ENCODE measurements at regions not wholly inside any gene's neighbourhood (a gene's known extent, or its start where the extent isn't known, plus 50 kb on each side); places are given as distances from the start of the nearest gene placed in this dataset.

DNA sequence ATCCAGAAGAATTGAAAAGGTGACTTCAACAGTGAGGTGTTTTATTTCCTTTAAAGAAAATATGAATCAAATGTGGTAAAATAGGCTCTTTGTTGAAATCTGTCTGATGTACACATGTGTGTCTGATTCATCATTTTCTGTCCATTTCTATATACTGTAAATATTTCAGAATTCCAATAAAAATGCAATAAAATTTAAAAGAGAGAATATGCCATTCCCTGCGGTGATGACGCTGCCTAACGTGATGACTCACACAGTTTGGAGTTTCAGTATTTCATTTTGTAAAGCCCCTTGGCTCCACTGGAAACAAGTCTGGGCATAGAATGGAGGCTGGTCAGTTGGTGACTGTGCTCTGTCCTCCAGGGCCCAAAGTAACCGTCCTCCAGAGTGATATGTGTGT, 482.5 kb upstream of the CDH5 start:
- H3K27ac ChIP-seq (ENCODE audit: extremely low read length, insufficient read depth, low read length) = no peak overlapping the region
- H3K36me3 ChIP-seq (replicated peaks in 1 of 2; ENCODE audit: control insufficient read depth in 1 of 2, insufficient read depth in 2 of 2, low read length in 2 of 2) = no peaks in the 10 kb centered on the region
- no peaks in the 10 kb centered on the region for H3K27me3 ChIP-seq (ENCODE audit: control insufficient read depth in 1 of 2, insufficient read depth in 2 of 2, low read length in 2 of 2)
- no peaks in the 10 kb centered on the region for H4K20me1 ChIP-seq (ENCODE audit: insufficient read depth, low read length)
- DNase-seq (ENCODE audit: low spot score) = no peak
- ChIA-PET CTCF (ENCODE audit: low intra/inter-chr PET ratio, low total read pairs) (no interaction called here), POLR2A (no interaction called here)
- peak; percentile 80 for TF ChIP-seq CREB1 (IDR thresholded peaks at IDR 0.05)
- TF ChIP-seq CREB1 (CRISPR knock-in tag; IDR thresholded peaks at IDR 0.05) = no peak
- TF ChIP-seq, protein P1, sequence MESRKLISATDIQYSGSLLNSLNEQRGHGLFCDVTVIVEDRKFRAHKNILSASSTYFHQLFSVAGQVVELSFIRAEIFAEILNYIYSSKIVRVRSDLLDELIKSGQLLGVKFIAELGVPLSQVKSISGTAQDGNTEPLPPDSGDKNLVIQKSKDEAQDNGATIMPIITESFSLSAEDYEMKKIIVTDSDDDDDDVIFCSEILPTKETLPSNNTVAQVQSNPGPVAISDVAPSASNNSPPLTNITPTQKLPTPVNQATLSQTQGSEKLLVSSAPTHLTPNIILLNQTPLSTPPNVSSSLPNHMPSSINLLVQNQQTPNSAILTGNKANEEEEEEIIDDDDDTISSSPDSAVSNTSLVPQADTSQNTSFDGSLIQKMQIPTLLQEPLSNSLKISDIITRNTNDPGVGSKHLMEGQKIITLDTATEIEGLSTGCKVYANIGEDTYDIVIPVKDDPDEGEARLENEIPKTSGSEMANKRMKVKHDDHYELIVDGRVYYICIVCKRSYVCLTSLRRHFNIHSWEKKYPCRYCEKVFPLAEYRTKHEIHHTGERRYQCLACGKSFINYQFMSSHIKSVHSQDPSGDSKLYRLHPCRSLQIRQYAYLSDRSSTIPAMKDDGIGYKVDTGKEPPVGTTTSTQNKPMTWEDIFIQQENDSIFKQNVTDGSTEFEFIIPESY (CRISPR knock-in tag; IDR thresholded peaks at IDR 0.05) = no peak
- no TSS peak for BruUV-seq (replicated peaks)
- H3K4me1 ChIP-seq (ENCODE audit: insufficient read depth, low read length) = no peaks in the 10 kb centered on the region
- H3K4me3 ChIP-seq (replicated peaks in 1 of 3; ENCODE audit: insufficient read depth in 1 of 3, low read depth in 2 of 3, low read length in 3 of 3) = no peak overlapping the region
- no peak for ATAC-seq
- H3K9me3 ChIP-seq (ENCODE audit: low read length) = no peaks in the 10 kb centered on the region
- H3K4me2 ChIP-seq (ENCODE audit: low read depth, low read length) = no peak overlapping the region
- H2AFZ ChIP-seq (ENCODE audit: low read length) = no peak overlapping the region
- FAIRE-seq = no peak
- intact Hi-C loops (cut with micrococcal nuclease; ENCODE audit: unreplicated experiment) = no loop called here
- no peak overlapping the region for H3K9ac ChIP-seq (ENCODE audit: insufficient read depth, low read depth, low read length)
- in situ Hi-C loops (cut with HindIII; ENCODE audit: extremely low pct_ligation_motif_present, low pct_unique_long_range_greater_than_20kb) = no loop called here
- 16% methylated on average over 4 of the region's 4 CpGs for WGBS (ENCODE audit: low lambda C conversion rate)
- H3K79me2 ChIP-seq (ENCODE audit: insufficient read depth, low read length) = no peaks in the 10 kb centered on the region

DNA sequence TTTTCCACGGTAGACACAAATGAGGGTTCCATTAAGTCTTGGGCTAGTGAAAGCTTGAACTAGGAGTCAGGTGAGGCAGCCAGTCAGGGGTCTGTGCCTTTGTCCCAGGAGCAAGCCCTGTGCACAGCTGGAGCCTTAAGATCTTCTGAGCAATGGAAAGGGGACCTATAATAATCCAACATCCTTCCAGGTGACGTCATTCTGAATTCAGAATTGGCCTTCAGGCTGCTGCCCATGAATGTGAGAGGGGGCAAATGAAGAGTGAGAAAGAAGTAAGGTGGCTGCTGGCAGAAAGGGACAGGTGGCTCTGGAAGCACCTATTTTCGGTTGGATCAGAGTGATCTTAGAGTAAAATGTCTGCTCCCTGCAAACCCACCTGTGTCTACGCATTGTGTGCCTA, 488.1 kb upstream of the CDH5 start:
- TF ChIP-seq NCOA5 (CRISPR knock-in tag; IDR thresholded peaks at IDR 0.05) = no peak
- TF ChIP-seq NRL (CRISPR knock-in tag; IDR thresholded peaks at IDR 0.05; ENCODE audit: borderline replicate concordance) = no peak
- TF ChIP-seq ZNF232 (CRISPR knock-in tag; IDR thresholded peaks at IDR 0.05; ENCODE audit: borderline replicate concordance) = no peak
- TF ChIP-seq HDAC6 (IDR thresholded peaks at IDR 0.05; ENCODE audit: low read depth, low read length) = no peak
- TF ChIP-seq ZNF432 (CRISPR knock-in tag; IDR thresholded peaks at IDR 0.05; ENCODE audit: borderline replicate concordance) = no peak
- TF ChIP-seq CREB1 (IDR thresholded peaks at IDR 0.05) = peak; percentile 91
- TF ChIP-seq CREB1 (CRISPR knock-in tag; IDR thresholded peaks at IDR 0.05) = no peak
- no peak for TF ChIP-seq CCAR2 (optimal IDR thresholded peaks at IDR 0.05; ENCODE audit: low read depth, low read length)
- TF ChIP-seq ZNF510 (CRISPR knock-in tag; IDR thresholded peaks at IDR 0.05; ENCODE audit: low read depth) = no peak
- TF ChIP-seq ZNF564 (CRISPR knock-in tag; IDR thresholded peaks at IDR 0.05) = no peak
- TF ChIP-seq ATF7 (IDR thresholded peaks at IDR 0.05) = peak; percentile 99
- no peak for TF ChIP-seq ATF7 (CRISPR knock-in tag; IDR thresholded peaks at IDR 0.05)
- no peaks in the 10 kb centered on the region for H3K9me3 ChIP-seq (ENCODE audit: low read length)
- H3K36me3 ChIP-seq (replicated peaks in 1 of 2; ENCODE audit: control insufficient read depth in 1 of 2, insufficient read depth in 2 of 2, low read length in 2 of 2) = no peaks in the 10 kb centered on the region
- H4K20me1 ChIP-seq (ENCODE audit: insufficient read depth, low read length) = no peaks in the 10 kb centered on the region
- H3K4me3 ChIP-seq (replicated peaks in 1 of 3; ENCODE audit: insufficient read depth in 1 of 3, low read depth in 2 of 3, low read length in 3 of 3) = no peak overlapping the region
- intact Hi-C loops (cut with micrococcal nuclease; ENCODE audit: unreplicated experiment) = no loop called here
- H3K4me1 ChIP-seq (ENCODE audit: insufficient read depth, low read length) = no peaks in the 10 kb centered on the region
- no peaks in the 10 kb centered on the region for H3K79me2 ChIP-seq (ENCODE audit: insufficient read depth, low read length)
- no peaks in the 10 kb centered on the region for H3K27me3 ChIP-seq (ENCODE audit: control insufficient read depth in 1 of 2, insufficient read depth in 2 of 2, low read length in 2 of 2)
- H3K27ac ChIP-seq (ENCODE audit: extremely low read length, insufficient read depth, low read length) = no peak overlapping the region
- BruUV-seq (replicated peaks) = no TSS peak
- no peak overlapping the region for H3K9ac ChIP-seq (ENCODE audit: insufficient read depth, low read depth, low read length)
- ChIA-PET CTCF (ENCODE audit: low intra/inter-chr PET ratio, low total read pairs) (no interaction called here), POLR2A (no interaction called here)
- DNase-seq (ENCODE audit: low spot score) (no peak), FAIRE-seq (no peak), ATAC-seq (no peak)
- H2AFZ ChIP-seq (ENCODE audit: low read length) = no peak overlapping the region
- H3K4me2 ChIP-seq (ENCODE audit: low read depth, low read length) = no peak overlapping the region
- in situ Hi-C loops (cut with HindIII; ENCODE audit: extremely low pct_ligation_motif_present, low pct_unique_long_range_greater_than_20kb) = no loop called here
- 17% methylated on average over 4 of the region's 4 CpGs for WGBS (ENCODE audit: low lambda C conversion rate)
